ENCODE measurements at regions not wholly inside any gene's neighbourhood (a gene's known extent, or its start where the extent isn't known, plus 50 kb on each side); places are given as distances from the start of the nearest gene placed in this dataset.
"Not testable (repeated sequence)": the region's sequence is repeated elsewhere in the genome, so short reads cannot be mapped to it uniquely, and the experiment has no call there.

GRCh38 chr9:75628952-75629351, 261.5 kb upstream of the PCSK5 start:
- no peak for DNase-seq

- no peak for DNase-seq
Observed at GRCh38 chr9:75633451-75634057, 256.9 kb upstream of the PCSK5 start.

GRCh38 chr9:75636427-75637045, 253.9 kb upstream of the PCSK5 start:
- no peak for DNase-seq

GRCh38 chr9:75639971-75640610, 250.4 kb upstream of the PCSK5 start:
- no peak for DNase-seq

- no peak for DNase-seq
Observed at GRCh38 chr9:75642522-75642921, 248.0 kb upstream of the PCSK5 start.

- DNase-seq: no peak
Observed at GRCh38 chr9:75644649-75645048, 245.8 kb upstream of the PCSK5 start.

- DNase-seq: no peak
Observed at GRCh38 chr9:75648034-75648433, 242.4 kb upstream of the PCSK5 start.

- DNase-seq: no peak
Observed at GRCh38 chr9:75649060-75649459, 241.4 kb upstream of the PCSK5 start.

- no peak for DNase-seq
Observed at GRCh38 chr9:75651709-75652108, 238.8 kb upstream of the PCSK5 start.

GRCh38 chr9:75653335-75653734, 237.1 kb upstream of the PCSK5 start:
- no peak for DNase-seq

GRCh38 chr9:75653750-75654149, 236.7 kb upstream of the PCSK5 start:
- no peak for DNase-seq

GRCh38 chr9:75657015-75657414, 233.5 kb upstream of the PCSK5 start:
- no peak for DNase-seq

GRCh38 chr9:75658301-75658905, 232.1 kb upstream of the PCSK5 start:
- DNase-seq: no peak

- no peak for DNase-seq
Observed at GRCh38 chr9:75664597-75664996, 225.9 kb upstream of the PCSK5 start.

- DNase-seq: no peak
Observed at GRCh38 chr9:75666856-75667554, 223.5 kb upstream of the PCSK5 start.

- no peak for DNase-seq
Observed at GRCh38 chr9:75669721-75670120, 220.8 kb upstream of the PCSK5 start.

GRCh38 chr9:75671354-75671753, 219.1 kb upstream of the PCSK5 start:
- no peak for DNase-seq

- no peak for DNase-seq
Observed at GRCh38 chr9:75672478-75672877, 218.0 kb upstream of the PCSK5 start.

- no peak for DNase-seq
Observed at GRCh38 chr9:75683591-75683990, 206.9 kb upstream of the PCSK5 start.

GRCh38 chr9:75685062-75685461, 205.4 kb upstream of the PCSK5 start:
- DNase-seq: no peak

GRCh38 chr9:75687359-75687953, 203.0 kb upstream of the PCSK5 start:
- DNase-seq: no peak

- DNase-seq: not testable (repeated sequence)
Observed at GRCh38 chr9:75690551-75690950, 199.9 kb upstream of the PCSK5 start.

- no peak for DNase-seq
Observed at GRCh38 chr9:75691408-75691807, 199.1 kb upstream of the PCSK5 start.
